ENCODE measurements at regions not wholly inside any gene's neighbourhood (a gene's known extent, or its start where the extent isn't known, plus 50 kb on each side); places are given as distances from the start of the nearest gene placed in this dataset.

DNA sequence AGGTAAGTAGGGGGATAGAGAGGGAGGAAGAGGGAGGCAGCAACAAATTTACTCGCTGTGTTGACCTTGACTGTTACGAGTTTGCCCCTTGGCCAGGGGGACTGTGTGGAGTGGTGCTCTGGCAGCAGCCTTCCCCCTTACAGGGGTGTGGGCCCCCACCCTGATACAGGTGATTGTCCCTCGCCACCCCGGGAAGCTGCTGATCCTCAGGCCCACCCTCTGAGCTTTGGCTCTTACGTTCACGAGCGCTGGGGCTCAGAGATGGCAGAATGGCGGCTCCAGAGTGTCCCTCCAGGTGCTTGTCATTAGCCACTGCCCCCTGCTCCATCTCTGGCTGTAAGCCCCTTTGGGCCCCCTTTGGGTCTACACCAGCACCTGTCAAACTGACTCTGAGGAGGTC is 88.6 kb downstream of the GLI2 start:
- TF ChIP-seq ESRRA (IDR thresholded peaks at IDR 0.05; ENCODE audit: borderline replicate concordance, low read length) (no peak), CTCF (IDR thresholded peaks at IDR 0.05) (no peak), NFE2L2 (conservative IDR thresholded peaks at IDR 0.05; ENCODE audit: low read length) (no peak), USF2 (IDR thresholded peaks at IDR 0.05) (no peak), SMC3 (IDR thresholded peaks at IDR 0.05) (no peak), SREBF2 (IDR thresholded peaks at IDR 0.05) (no peak)
- TF ChIP-seq, protein P1, sequence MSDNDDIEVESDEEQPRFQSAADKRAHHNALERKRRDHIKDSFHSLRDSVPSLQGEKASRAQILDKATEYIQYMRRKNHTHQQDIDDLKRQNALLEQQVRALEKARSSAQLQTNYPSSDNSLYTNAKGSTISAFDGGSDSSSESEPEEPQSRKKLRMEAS (IDR thresholded peaks at IDR 0.05), result no peak
- TF ChIP-seq, protein P2, sequence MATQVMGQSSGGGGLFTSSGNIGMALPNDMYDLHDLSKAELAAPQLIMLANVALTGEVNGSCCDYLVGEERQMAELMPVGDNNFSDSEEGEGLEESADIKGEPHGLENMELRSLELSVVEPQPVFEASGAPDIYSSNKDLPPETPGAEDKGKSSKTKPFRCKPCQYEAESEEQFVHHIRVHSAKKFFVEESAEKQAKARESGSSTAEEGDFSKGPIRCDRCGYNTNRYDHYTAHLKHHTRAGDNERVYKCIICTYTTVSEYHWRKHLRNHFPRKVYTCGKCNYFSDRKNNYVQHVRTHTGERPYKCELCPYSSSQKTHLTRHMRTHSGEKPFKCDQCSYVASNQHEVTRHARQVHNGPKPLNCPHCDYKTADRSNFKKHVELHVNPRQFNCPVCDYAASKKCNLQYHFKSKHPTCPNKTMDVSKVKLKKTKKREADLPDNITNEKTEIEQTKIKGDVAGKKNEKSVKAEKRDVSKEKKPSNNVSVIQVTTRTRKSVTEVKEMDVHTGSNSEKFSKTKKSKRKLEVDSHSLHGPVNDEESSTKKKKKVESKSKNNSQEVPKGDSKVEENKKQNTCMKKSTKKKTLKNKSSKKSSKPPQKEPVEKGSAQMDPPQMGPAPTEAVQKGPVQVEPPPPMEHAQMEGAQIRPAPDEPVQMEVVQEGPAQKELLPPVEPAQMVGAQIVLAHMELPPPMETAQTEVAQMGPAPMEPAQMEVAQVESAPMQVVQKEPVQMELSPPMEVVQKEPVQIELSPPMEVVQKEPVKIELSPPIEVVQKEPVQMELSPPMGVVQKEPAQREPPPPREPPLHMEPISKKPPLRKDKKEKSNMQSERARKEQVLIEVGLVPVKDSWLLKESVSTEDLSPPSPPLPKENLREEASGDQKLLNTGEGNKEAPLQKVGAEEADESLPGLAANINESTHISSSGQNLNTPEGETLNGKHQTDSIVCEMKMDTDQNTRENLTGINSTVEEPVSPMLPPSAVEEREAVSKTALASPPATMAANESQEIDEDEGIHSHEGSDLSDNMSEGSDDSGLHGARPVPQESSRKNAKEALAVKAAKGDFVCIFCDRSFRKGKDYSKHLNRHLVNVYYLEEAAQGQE (IDR thresholded peaks at IDR 0.05), result no peak
